K562 (cell line): ENCODE measurements at regions not wholly inside any gene's neighbourhood (a gene's known extent, or its start where the extent isn't known, plus 50 kb on each side); places are given as distances from the start of the nearest gene placed in this dataset.

Source experiments
- CBFA2T2 ChIP-seq: fragments of 450-650 bp; conservative IDR thresholded peaks from 2 replicates; pipeline ENCODE4 v1.6.1; 2017; ENCODE audit warnings: mild to moderate bottlenecking
- CBFA2T3 ChIP-seq: fragments of 450-650 bp; IDR thresholded peaks from 2 replicates; pipeline ENCODE4 v1.6.1; 2017
- CBX2 ChIP-seq: fragments of 200-600 bp; sonication (generic); IDR thresholded peaks from one replicate; pipeline ENCODE4 v1.6.1; 2012; ENCODE audit warnings: mild to moderate bottlenecking, low read length, inconsistent platforms; ENCODE audit not compliant: insufficient read depth, poor library complexity, severe bottlenecking
- ELF4 ChIP-seq: fragments of 450-650 bp; formaldehyde crosslinking; IDR thresholded peaks from 2 replicates; pipeline ENCODE4 v1.4.0; 2022; ENCODE audit warnings: missing genetic modification characterization
- NRF1 ChIP-seq, 2 experiments: fragments of 450-650 bp; IDR thresholded peaks in 1 of 2; conservative IDR thresholded peaks in 1 of 2; 2 replicates each; pipeline ENCODE4 v1.6.1; 2014; ENCODE audit warnings: mild to moderate bottlenecking in 2 of 2
- PKNOX1 ChIP-seq: fragments of 450-650 bp; IDR thresholded peaks from 2 replicates; pipeline ENCODE4 v1.6.1; 2016
- RCOR1 ChIP-seq, 2 experiments: IDR thresholded peaks; 2 replicates each; pipeline ENCODE4 v1.6.1; 2012; ENCODE audit warnings: low read depth in 2 of 2, low read length in 2 of 2, borderline replicate concordance in 1 of 2, improper control_type of control experiment in 1 of 2
- SRSF3 ChIP-seq: fragments of 200-400 bp; formaldehyde crosslinking; IDR thresholded peaks from 2 replicates; pipeline ENCODE4 v1.6.1; 2016; ENCODE audit warnings: mild to moderate bottlenecking, low read length, moderate library complexity; ENCODE audit not compliant: insufficient read depth
- YY1 ChIP-seq, 3 experiments: IDR thresholded peaks; 2 replicates each; pipeline ENCODE4 v1.6.1; 2011; ENCODE audit warnings: low read length in 2 of 3, mild to moderate bottlenecking in 2 of 3, moderate library complexity in 2 of 3, borderline replicate concordance in 1 of 3, control low read depth in 1 of 3, low read depth in 1 of 3; ENCODE audit not compliant: insufficient read depth in 3 of 3, insufficient replicate concordance in 2 of 3, control insufficient read depth in 1 of 3, insufficient read length in 1 of 3; ENCODE audit errors: extremely low read depth in 1 of 3
- ZBTB8A ChIP-seq: fragments of 450-650 bp; IDR thresholded peaks from 2 replicates; pipeline ENCODE4 v1.6.1; 2018; ENCODE audit warnings: mild to moderate bottlenecking, moderate library complexity; ENCODE audit not compliant: partially characterized antibody
- ZFP30 ChIP-seq: fragments of 250-450 bp; sonication (Bioruptor Pico); IDR thresholded peaks from 2 replicates; pipeline ENCODE4 v1.8.0; 2022; ENCODE audit warnings: moderate library complexity, mild to moderate bottlenecking, inconsistent platforms, borderline replicate concordance
- ZNF408 ChIP-seq: fragments of 250-450 bp; sonication (Bioruptor Pico); IDR thresholded peaks from 2 replicates; pipeline ENCODE4 v1.4.0; 2020; ENCODE audit warnings: low read depth, mild to moderate bottlenecking, moderate library complexity
- ZNF584 ChIP-seq: fragments of 200-800 bp; sonication (Bioruptor generic); IDR thresholded peaks from 2 replicates; pipeline ENCODE4 v1.6.1; 2016; ENCODE audit warnings: low read depth, mild to moderate bottlenecking, missing genetic modification characterization, missing compliant biosample characterization
- ZNF785 ChIP-seq: fragments of 250-450 bp; sonication (Bioruptor Pico); IDR thresholded peaks from 2 replicates; pipeline ENCODE4 v1.4.0; 2020; ENCODE audit warnings: mild to moderate bottlenecking
- ZSCAN32 ChIP-seq: fragments of 450-650 bp; formaldehyde crosslinking; IDR thresholded peaks from 2 replicates; pipeline ENCODE4 v1.4.0; 2020; ENCODE audit warnings: mild to moderate bottlenecking, moderate library complexity
- TF ChIP-seq, protein P1 (sequence below): fragments of 200-400 bp; formaldehyde crosslinking; IDR thresholded peaks from 2 replicates; pipeline ENCODE4 v1.6.1; 2017; ENCODE audit warnings: mild to moderate bottlenecking, low read depth, low read length, moderate library complexity
- TF ChIP-seq, protein P2 (sequence below): sonication (generic); formaldehyde crosslinking; IDR thresholded peaks from 2 replicates; pipeline ENCODE4 v1.8.0; 2022; ENCODE audit warnings: mild to moderate bottlenecking, missing genetic modification reagents
- TF ChIP-seq, protein P3 (sequence below): sonication (generic); formaldehyde crosslinking; IDR thresholded peaks from 2 replicates; pipeline ENCODE4 v1.8.0; 2022; ENCODE audit warnings: missing genetic modification reagents, mild to moderate bottlenecking, moderate library complexity, borderline replicate concordance
- TF ChIP-seq, protein P4 (sequence below): fragments of 250-450 bp; sonication (Bioruptor Pico); IDR thresholded peaks from 2 replicates; pipeline ENCODE4 v1.8.0; 2021; ENCODE audit warnings: borderline replicate concordance, mild to moderate bottlenecking, moderate library complexity; ENCODE audit not compliant: poor library complexity, severe bottlenecking

DNA sequence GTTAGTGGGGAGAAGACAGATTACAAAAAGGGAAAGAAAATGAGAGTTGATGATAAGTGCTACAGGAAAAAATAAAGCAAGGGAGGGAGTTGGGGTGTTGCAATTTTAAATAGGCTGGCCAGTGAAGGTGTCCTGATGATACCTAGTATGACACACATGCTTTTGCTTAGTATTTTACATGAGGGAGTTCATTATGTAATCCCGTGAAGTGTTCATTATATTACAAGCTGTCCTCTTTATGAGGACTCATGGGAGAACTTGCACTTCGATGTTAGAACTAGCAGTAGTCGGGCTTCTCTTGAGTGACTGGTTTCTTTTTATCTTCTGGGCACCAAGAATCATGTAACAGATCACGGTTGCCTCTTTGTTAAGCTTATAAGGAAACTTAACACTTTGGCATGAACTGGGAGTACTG lies 102.3 kb upstream of the MTPN start (continued):
- TF ChIP-seq ZSCAN32 (CRISPR knock-in tag) (no peak), ELF4 (no peak), ZBTB8A (no peak), CBFA2T2 (no peak), ZFP30 (CRISPR knock-in tag) (no peak), RCOR1 (IDR thresholded peaks at IDR 0.05; ENCODE audit: borderline replicate concordance in 1 of 2, low read depth in 2 of 2, low read length in 2 of 2) (no peak), YY1 (IDR thresholded peaks at IDR 0.05; ENCODE audit: borderline replicate concordance in 1 of 3, control insufficient read depth in 1 of 3, extremely low read depth in 1 of 3, insufficient read depth in 3 of 3, insufficient read length in 1 of 3, insufficient replicate concordance in 2 of 3, low read depth in 1 of 3, low read length in 2 of 3) (no peak), ZNF785 (no peak), CBX2 (no peak), ZNF584 (CRISPR knock-in tag) (peak; percentile 25; the same call in 1 of the 2 replicates), ZNF408 (no peak), CBFA2T3 (no peak), SRSF3 (no peak), PKNOX1 (peak; percentile 75), NRF1 (conservative IDR thresholded peaks at IDR 0.05 in 1 of 2, IDR thresholded peaks at IDR 0.05 in 1 of 2) (0 out of 4 replicates have a peak, but pooled peaks of 1 of the 2 experiments have one; percentile 17)
- TF ChIP-seq, protein P1, sequence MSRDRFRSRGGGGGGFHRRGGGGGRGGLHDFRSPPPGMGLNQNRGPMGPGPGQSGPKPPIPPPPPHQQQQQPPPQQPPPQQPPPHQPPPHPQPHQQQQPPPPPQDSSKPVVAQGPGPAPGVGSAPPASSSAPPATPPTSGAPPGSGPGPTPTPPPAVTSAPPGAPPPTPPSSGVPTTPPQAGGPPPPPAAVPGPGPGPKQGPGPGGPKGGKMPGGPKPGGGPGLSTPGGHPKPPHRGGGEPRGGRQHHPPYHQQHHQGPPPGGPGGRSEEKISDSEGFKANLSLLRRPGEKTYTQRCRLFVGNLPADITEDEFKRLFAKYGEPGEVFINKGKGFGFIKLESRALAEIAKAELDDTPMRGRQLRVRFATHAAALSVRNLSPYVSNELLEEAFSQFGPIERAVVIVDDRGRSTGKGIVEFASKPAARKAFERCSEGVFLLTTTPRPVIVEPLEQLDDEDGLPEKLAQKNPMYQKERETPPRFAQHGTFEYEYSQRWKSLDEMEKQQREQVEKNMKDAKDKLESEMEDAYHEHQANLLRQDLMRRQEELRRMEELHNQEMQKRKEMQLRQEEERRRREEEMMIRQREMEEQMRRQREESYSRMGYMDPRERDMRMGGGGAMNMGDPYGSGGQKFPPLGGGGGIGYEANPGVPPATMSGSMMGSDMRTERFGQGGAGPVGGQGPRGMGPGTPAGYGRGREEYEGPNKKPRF = no peak
- TF ChIP-seq, protein P2, sequence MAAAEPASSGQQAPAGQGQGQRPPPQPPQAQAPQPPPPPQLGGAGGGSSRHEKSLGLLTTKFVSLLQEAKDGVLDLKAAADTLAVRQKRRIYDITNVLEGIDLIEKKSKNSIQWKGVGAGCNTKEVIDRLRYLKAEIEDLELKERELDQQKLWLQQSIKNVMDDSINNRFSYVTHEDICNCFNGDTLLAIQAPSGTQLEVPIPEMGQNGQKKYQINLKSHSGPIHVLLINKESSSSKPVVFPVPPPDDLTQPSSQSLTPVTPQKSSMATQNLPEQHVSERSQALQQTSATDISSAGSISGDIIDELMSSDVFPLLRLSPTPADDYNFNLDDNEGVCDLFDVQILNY (CRISPR knock-in tag) = no peak
- TF ChIP-seq, protein P3, sequence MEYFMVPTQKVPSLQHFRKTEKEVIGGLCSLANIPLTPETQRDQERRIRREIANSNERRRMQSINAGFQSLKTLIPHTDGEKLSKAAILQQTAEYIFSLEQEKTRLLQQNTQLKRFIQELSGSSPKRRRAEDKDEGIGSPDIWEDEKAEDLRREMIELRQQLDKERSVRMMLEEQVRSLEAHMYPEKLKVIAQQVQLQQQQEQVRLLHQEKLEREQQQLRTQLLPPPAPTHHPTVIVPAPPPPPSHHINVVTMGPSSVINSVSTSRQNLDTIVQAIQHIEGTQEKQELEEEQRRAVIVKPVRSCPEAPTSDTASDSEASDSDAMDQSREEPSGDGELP (CRISPR knock-in tag) = no peak
- TF ChIP-seq, protein P4, sequence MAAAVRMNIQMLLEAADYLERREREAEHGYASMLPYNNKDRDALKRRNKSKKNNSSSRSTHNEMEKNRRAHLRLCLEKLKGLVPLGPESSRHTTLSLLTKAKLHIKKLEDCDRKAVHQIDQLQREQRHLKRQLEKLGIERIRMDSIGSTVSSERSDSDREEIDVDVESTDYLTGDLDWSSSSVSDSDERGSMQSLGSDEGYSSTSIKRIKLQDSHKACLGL (CRISPR knock-in tag) = no peak
